Glomerular endothelial cell (primary cell): ENCODE measurements at regions not wholly inside any gene's neighbourhood (a gene's known extent, or its start where the extent isn't known, plus 50 kb on each side); places are given as distances from the start of the nearest gene placed in this dataset.

Experiments
- DNase-seq: peaks from one replicate; pipeline ENCODE4 v3.0.0-alpha.2; 2011; ENCODE audit warnings: low read depth, low spot score; ENCODE audit errors: extremely low read depth

DNA sequence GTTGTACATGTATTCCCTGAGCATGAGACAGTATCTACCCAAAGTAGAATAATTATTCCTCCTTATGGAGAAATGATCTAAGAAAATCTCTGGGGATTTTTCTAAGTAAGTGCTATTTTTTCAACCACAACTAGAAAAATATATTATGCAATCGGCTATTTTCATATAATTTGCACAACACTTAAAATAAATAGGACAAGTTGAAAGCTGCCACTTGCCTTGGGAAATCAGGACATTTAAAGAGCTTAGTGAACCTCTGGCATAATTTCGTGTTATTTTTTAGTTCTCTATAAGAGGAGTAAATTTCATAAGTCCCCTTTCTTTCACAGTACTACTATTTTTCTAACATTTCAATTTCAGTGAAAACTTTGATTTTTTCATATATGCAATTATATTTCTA lies 672.1 kb downstream of the OTOL1 start:
- DNase-seq, result no peak

DNA sequence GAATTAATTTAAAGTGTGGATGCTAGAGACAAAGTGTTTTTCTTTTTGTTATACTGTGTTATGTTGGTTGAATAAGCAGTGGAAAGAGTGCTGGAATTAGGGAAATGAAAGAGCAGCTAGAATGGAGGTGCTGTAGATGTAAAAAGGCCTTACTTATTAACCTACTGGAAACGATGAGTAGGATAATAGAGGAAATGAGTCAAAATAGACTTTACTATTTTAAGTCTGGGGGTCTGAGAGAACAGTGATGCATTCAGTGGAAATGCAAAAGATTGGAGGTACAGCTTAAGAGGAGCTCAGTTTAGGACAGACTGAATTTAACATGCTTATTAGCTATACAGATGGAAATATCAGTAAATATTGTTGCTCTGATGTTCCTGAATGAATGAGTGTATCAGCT lies 674.0 kb downstream of the OTOL1 start:
- no peak for DNase-seq

DNA sequence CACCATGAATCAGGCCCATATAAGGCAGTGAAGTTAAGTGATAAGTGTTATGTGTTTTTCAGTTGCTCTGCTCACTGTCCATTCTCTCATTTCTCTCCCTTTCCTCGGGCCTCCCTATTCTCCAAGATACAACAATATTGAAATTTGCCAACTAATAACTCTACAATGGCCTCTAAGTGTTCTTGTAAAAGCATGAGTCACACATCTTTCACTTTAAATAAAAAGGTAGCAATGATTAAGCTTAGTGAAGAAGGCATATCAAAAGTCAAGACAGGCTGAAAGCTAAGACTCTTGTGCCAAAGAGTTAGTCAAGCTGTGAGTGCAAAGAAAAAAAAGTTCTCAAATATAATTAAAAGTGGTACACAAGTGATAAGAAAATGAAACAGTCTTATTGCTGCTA lies 675.4 kb downstream of the OTOL1 start:
- no peak for DNase-seq

DNA sequence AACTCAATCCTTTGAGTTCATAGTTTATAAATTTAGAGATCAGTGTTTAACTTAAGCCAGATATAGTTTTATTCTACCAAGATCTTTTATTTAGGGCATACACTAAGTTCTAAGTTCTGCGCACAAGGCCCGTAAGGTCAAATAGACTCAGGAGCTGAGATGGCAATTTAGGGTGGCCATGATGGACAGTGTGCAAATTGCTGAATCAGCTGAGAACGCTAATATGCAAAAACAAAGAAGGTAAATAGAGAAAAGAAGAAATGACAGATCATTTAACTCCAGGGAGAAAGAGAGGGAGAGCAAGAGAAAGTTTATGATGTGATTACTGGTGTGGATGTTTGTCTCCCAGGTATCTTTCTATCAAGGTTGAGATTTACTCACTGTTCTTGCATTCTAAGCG lies 678.5 kb downstream of the OTOL1 start:
- no peak for DNase-seq

DNA sequence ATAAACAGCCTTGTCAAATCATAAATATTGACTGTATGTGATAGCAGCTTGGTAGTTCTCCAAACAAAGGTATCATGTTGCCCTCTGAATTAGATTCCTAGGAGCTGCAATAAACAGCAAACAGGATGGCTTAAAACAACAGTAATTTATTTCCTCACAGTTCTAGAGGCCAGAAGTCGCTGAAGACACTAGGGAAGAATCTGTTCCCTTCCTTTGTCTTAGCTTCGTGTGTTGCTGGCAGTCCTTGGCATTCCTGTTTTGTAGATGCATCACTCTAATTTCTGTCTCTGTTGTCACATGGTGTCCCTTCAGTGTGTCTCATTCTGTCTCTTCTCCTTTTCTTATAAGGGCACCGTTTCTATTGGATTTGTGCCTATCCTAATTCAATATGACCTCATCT lies 679.3 kb downstream of the OTOL1 start:
- DNase-seq, result no peak

DNA sequence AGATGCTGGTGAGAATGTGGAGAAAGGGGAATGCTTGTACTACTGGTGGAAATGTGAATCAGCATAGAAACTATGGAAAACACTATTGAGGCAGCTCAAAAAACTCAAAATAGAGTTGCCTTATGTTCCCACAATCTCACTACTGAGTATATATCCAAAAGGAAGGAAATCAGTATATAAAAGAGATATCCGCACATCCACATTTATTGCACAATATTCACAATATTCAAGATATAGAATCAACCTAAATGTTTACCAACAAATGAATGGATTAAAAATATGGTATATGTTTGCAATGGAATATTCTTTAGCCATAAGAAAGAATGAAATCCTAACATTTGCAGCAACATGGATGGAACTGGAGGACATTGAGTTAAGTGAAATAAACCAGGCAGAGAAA lies 686.8 kb downstream of the OTOL1 start:
- no peak for DNase-seq

DNA sequence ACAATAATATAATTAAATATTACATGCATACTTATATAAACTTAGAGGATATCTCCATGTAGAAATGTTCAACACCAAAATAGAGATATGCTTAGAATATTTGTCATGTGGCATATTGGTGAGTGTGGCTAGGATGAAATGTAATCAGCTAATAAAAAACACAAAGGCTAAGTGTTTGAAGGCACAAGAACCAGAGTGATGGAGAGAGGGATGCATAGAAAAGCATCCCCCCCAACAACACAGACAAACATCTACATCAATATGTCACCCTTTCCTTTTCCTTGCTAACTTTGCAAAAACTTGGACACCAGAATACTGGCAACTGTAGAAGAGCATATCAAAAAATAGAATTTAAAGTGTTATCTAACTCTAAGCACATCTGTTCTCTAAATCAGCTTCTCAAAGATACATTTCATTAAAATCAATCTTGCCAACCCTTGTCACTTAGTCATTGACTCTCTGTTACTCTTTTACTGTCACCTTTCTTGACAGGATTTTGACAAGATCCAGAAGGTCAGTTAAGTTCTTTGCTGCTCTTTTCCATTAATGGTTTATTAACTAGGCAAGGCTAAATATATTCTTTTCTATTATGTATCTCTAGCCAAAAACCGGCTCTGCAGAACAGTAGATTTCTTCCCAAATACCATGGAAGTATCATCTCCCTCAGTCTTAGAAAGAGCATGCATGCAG lies 695.9 kb downstream of the OTOL1 start:
- DNase-seq, result no peak

DNA sequence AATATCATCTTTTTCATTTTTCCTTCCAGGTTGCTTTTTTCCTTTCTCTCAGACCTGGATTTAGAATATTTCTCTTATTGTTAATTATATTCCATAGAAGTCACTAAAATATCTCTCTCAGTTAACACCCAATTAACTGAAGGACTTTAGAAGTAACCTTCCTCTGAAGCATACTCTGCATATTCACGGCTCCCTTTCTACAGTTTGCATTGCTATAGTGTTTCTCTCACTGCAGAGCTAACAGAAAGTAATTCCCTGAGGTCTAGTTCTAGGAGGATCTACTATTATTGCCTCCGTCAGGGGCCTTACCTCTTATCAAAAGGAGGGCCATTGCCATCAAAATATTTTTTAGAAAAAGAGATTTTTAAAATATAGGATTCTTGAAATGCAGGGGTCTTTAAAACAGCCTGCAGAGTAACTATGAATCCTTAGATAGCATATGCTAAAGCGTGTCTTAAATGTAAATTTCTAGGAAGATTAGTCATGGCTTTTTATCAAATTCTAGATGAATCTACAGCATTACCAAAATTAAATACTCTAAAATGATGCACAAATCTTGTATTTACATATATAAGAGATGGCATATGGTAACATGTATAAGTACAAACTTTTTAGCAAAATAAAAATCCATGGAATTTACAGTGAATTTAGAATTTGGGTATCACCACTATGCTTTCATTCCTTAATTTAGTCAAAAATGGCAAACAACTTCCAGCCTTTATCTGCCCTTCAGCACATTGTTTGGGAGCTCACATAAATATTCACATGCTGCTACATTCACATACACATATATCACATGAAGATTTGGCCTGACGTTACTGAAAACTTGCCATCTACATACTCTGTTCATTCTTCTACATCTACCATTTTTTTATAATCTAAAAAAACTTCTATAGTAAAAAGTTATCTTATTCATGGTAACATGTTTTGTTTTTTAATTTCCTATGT lies 696.8 kb downstream of the OTOL1 start:
- no peak for DNase-seq

DNA sequence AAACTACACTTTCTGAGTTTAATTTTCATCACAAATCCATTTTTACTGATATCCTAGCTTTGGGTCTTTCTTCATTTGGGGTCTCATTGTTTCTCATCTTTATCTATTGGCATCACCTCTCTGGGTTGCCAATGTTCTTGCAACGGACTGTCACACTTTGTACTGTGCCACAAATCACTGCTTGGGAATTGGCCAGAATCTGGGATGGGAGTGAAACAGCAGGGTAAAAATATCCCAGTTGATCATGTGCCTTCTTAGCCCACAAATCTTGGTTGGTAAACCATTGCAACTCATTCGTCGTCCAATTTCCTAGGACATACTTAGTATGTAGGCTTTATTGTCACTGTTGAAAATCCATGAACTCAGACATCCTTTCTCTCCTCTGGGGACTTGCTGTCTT lies 698.5 kb downstream of the OTOL1 start:
- DNase-seq, result no peak

DNA sequence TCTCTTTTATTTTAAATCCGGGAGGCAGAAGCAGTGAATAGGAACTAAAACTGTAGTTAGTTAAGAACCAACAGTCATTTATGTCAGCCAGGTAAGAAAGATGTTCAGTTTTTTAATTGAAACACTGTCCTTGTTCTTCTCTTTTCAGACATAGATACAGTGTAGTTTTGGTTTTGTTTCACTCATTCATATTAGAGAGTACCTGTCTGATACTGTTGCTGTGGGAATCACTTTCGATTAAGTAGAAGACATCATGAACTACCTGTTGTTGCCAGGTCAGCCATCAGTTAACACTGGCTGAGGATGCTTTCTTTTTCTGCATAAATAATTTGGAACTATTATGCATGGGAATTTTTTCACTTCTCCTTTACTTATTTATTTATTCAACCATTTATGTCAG lies 700.4 kb downstream of the OTOL1 start:
- DNase-seq, result no peak

DNA sequence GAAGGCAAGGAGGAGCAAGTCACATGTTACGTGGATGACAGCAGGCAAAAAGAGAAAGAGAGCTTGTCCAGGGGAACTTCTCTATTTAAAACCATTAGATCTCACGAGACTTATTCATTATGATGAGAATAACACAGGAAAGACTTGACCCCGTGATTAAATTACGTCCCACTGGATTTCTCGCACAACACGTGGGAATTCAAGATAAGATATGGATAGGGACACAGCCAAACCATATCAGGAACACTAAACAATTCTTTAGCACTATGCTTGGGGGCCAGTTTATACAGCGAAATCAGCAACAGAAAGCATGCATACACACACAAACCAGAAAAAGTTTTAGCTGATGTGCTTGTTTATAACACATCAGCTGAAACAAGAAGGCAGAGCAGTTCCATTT lies 704.2 kb downstream of the OTOL1 start:
- no peak for DNase-seq

DNA sequence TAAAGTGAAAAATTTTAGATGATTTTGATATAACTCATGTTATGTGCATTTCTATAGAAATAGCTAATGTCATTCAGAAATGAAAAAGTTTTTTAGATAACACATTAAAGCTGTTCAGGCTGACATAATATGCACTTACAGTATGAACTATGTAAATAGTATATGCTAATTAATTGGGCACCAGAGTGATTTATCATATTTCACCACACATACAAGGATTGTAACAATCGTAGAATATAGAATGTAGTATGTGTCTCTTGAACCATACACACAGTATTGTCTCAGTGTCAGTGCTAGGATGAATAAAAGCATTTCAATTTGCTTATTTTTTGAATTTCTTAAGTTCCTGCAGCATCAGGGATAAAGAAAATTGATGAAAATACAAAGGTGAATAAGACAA lies 710.0 kb downstream of the OTOL1 start:
- no peak for DNase-seq

DNA sequence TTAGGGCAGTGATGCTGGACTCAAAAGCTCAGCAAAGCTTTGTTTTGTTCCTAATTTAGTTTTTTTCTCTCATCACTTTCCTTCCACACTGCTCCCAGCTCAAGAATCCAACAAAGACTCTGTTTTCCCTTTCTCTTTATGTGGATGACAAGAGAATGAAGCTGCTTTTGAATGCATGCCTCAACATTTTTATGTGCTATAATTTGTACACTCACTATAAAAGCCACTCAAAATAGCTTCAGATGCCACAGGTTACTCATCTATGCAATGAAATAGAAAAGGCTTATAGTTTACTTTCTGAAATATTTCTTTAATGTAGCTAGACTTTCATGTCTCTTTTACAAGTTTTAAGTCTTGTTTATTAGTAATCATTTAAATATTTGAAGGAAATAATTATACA lies 714.9 kb downstream of the OTOL1 start:
- no peak for DNase-seq

DNA sequence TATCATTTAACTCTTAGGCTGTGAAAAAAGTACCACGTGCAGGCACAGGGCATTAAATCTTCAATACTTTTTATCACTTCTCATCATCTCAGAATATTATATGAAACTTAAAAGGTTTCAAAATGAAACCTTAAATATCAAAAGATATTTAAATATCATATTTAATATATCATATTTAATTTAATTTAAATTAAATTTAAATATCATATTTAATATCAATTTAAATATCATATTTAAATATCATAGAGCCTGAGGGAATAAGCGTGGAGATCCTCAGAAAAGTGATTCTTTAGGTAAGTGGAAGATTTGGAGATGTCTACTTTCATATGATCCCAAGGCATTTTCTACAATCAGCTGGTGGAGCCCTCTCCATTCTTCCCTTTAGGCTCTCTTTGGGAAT lies 716.6 kb downstream of the OTOL1 start:
- DNase-seq, result no peak

DNA sequence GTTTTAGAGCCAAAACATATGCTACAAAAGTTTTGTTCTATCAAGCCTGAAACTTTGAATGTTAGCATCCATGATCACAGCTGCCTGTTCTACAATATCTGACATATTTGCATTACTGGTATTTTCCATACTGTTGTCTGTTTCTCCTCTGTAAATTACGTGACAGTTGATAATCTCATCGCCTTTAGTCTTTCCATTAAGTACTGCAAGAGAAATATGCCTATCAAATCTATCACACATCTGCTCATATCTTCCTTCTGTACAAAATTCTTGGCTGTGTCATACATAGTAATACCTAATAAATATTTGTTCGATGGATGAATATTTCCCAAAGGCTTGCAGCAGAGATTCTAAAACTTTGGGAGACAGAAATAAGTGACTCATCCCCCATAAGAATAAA lies 717.3 kb downstream of the OTOL1 start:
- no peak for DNase-seq

DNA sequence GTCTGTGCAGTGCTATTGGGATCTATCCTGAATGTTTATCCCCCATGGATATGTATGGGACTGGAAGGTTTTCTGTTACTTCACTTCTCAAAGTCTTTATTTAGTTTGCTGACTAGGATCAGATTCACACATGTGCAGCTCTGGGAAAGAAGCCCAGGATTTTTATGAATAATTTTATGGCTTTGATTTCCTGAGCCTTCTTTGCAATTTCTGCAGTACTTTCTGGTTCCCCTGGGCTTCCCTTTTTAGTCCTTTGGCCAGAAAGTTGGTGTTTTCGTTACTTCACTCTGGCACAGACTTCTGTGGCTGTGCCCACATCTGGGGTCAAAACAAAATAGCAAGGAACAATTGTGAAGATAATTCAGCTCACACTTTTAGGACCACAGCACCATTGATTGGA lies 721.0 kb downstream of the OTOL1 start:
- no peak for DNase-seq

DNA sequence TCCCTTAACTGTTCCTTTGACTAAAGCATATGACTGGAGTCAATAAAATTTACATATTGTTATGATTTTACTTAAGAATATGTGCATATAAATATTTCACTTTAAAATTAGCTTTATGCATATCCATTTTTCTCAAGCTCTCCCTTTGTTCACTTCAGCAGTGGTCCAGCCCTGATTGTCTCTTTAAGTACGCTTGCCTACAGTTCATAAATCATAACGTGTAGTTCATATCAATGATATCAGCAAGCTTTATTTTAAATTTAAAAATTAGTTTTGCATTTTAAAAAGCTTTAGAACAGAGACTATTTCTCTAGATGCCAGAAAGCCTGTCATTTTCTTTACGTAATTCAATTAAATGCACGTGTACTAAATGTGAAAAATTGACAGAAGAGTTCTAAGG lies 721.9 kb downstream of the OTOL1 start:
- DNase-seq, result no peak

DNA sequence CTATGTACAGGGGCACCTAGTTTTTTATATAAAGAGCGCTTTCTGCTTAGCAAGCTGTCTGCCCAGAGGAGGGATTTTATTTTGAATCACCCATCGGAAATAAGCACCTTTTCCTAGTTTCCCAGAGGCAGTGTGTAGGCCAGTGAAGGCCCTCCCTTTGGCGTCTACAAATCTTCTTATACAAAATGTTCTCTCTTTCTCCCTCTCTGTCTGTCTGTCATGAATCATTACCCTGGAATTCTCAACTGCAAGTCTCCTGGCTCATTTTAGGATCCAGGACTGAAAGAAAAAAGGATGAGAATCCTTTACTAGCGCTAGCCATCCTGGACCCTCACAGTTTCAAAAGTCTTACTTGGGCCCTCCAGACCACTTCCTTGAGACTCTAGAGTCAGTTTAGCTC lies 728.1 kb downstream of the OTOL1 start:
- no peak for DNase-seq

DNA sequence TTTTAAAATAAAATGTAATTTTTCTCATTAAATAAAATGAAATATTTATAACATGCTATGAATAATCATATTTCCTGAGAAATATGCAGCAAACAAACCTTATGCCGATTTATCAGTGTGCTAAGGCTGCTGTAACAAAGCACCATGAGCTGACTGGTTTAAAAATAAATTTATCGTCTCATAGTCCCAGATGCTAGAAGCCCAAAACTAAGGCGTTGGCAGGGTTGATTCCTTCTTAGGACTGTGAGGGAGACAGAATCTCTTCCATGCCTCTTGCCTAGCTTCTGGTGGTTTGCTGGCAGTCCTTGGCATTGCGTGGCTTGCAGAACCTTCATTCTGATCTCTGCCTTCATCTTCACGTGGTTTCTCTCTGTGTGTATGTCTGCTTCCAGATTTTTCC lies 740.3 kb downstream of the OTOL1 start:
- no peak for DNase-seq

DNA sequence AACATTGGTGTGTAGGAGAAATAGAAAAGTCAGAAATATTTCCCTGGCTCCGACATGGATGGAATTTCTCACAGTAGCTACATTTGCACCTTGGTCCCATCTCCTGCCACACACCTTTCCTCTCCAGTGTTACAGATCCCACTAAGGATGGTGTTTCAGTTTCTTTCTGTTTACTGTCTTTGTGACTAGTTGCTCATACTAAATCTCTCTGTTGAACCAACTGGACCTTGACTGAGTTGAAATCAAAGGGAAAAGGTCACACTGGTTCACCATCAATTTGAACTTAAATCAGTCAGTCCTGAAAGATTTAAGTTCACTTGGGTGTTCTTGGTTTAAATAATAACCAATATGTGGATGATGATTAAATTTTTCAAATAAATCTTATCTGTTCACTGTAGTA lies 754.2 kb downstream of the OTOL1 start:
- no peak for DNase-seq

DNA sequence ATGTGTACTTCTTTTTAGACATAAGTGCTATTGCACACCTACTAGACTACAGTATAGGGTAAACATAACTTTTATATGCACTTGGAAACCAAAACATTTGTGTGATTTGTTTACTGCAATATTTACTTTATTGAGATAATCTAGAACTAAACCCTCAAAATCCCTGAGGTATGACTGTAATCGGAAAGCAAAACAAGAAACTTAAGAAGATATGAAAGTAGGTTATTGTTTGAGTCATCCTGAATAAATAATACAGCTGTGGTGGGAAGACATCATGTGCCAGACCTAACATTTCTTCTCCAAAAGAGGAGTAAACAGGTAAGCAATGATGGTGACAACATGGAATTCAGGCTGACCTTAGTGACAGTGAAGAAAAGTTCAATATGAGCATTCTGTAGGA lies 765.5 kb downstream of the OTOL1 start:
- no peak for DNase-seq

DNA sequence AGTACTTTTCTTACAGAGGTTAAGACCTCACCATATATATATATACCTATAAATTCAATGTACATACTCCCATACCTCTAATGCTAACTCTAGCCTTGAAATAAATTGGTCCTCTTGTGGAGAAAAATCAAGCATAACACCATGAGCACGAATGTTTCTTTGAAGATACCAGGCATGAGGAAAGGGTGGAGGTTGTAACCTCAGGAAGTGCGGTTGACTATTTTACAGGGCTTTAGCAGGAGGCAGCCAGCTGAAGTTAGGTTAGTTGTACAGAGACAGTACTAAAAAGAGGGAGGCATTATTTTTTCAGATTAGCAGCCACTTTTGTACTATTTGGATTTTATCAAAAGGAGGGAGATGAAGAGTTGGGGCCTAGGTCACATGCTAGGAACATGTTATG lies 767.0 kb downstream of the OTOL1 start:
- no peak for DNase-seq
